ENCODE measurements at regions not wholly inside any gene's neighbourhood (a gene's known extent, or its start where the extent isn't known, plus 50 kb on each side); places are given as distances from the start of the nearest gene placed in this dataset.

GRCh38 chr9:135029871-135030565 is 57.5 kb upstream of the OLFM1 start:
- 47% methylated on average over 16 of the region's 19 CpGs for WGBS (ENCODE audit: insufficient coverage, insufficient replicate concordance, low lambda C conversion rate, missing lambda C conversion rate)
- intact Hi-C loops (cut with micrococcal nuclease; ENCODE audit: unreplicated experiment): no loop called here

More at GRCh38 chr9:135029871-135030565, 57.5 kb upstream of the OLFM1 start:
- no peaks in the 10 kb centered on the region for H3K9me3 ChIP-seq (replicated peaks; ENCODE audit: control insufficient read depth, insufficient read depth, low read length)
- no peaks in the 10 kb centered on the region; a peak in 1 of 4 replicates for H3K27me3 ChIP-seq (replicated peaks in 1 of 2; ENCODE audit: control insufficient read depth in 2 of 2, insufficient read depth in 2 of 2, low read length in 1 of 2)
- no peaks in the 10 kb centered on the region for H3K4me1 ChIP-seq (ENCODE audit: control insufficient read depth, insufficient read depth, low read length)
- H3K36me3 ChIP-seq (ENCODE audit: control insufficient read depth in 2 of 2, insufficient read depth in 2 of 2, low read length in 1 of 2): no peaks in the 10 kb centered on the region
- H3K79me2 ChIP-seq (ENCODE audit: control insufficient read depth, insufficient read depth, low read length): no peaks in the 10 kb centered on the region
- no peak for ATAC-seq
- ChIA-PET SMC1A (ENCODE audit: uncharacterized antibody, unreplicated experiment) (no interaction called here), CTCF (no interaction called here), RAD21 (ENCODE audit: unreplicated experiment) (no interaction called here), POLR2A (no interaction called here)
- no peak overlapping the region for H3K27ac ChIP-seq (ENCODE audit: control insufficient read depth, insufficient read depth)
- in situ Hi-C loops (cut with MboI): no loop called here
- no peak overlapping the region for H3K9ac ChIP-seq (ENCODE audit: control insufficient read depth, insufficient read depth, low read length)
- H2AFZ ChIP-seq (ENCODE audit: control insufficient read depth, low read depth, low read length): no peak overlapping the region
- no peaks in the 10 kb centered on the region for H4K20me1 ChIP-seq (ENCODE audit: control insufficient read depth, insufficient read depth)
- H3K4me3 ChIP-seq: no peak overlapping the region
- no peak for FAIRE-seq
- no peak for DNase-seq (ENCODE audit: low read depth, low spot score)
- TF ChIP-seq EZH2 (IDR thresholded peaks at IDR 0.05; ENCODE audit: borderline replicate concordance, control insufficient read depth, low read depth, low read length) (no peak), E4F1 (IDR thresholded peaks at IDR 0.05; ENCODE audit: borderline replicate concordance, partially characterized antibody) (no peak), CEBPZ (IDR thresholded peaks at IDR 0.05; ENCODE audit: low read depth, low read length) (no peak), ZNF384 (IDR thresholded peaks at IDR 0.05; ENCODE audit: borderline replicate concordance, low read depth, low read length) (no peak), USF2 (IDR thresholded peaks at IDR 0.05; ENCODE audit: borderline replicate concordance, low read depth, low read length) (no peak)
- no peak overlapping the region for H3K4me2 ChIP-seq (ENCODE audit: control insufficient read depth, insufficient read depth)
- no TSS peak for BruUV-seq (replicated peaks)
